GM23338 (cell line): ENCODE measurements at regions not wholly inside any gene's neighbourhood (a gene's known extent, or its start where the extent isn't known, plus 50 kb on each side); places are given as distances from the start of the nearest gene placed in this dataset.

ENCODE experiments used
- ATAC-seq: fragments of 200-7000 bp; cut with Tn5 transposase; 3 replicates; pipeline ENCODE4 v1.9.1; 2020
- DNase-seq: peaks from one replicate; pipeline ENCODE4 v3.0.0-alpha.2; 2015; ENCODE audit warnings: low spot score
- H2AFZ ChIP-seq: fragments of 200-600 bp; sonication (generic); 2 replicates; pipeline ENCODE4 v1.8.0; 2016; ENCODE audit warnings: antibody characterized with exemption, mild to moderate bottlenecking, moderate library complexity
- H3F3A ChIP-seq: fragments of 200-600 bp; sonication (generic); replicated peaks from 2 replicates; pipeline ENCODE4 v1.8.0; 2017; ENCODE audit warnings: antibody characterized with exemption, mixed run types, low read depth
- H3K27ac ChIP-seq: fragments of 200-600 bp; sonication (generic); 2 replicates; pipeline ENCODE4 v1.6.1; 2016; ENCODE audit warnings: low read depth
- H3K27me3 ChIP-seq: fragments of 200-600 bp; sonication (generic); 2 replicates; pipeline ENCODE4 v1.8.0; 2016; ENCODE audit warnings: mild to moderate bottlenecking, mixed run types, moderate library complexity; ENCODE audit not compliant: insufficient read depth
- H3K36me3 ChIP-seq: fragments of 200-600 bp; sonication (generic); 2 replicates; pipeline ENCODE4 v1.8.0; 2016; ENCODE audit warnings: mild to moderate bottlenecking; ENCODE audit not compliant: insufficient read depth
- H3K4me1 ChIP-seq: fragments of 200-600 bp; sonication (generic); 2 replicates; pipeline ENCODE4 v1.8.0; 2016; ENCODE audit warnings: mild to moderate bottlenecking, moderate library complexity; ENCODE audit not compliant: insufficient read depth
- H3K4me2 ChIP-seq: fragments of 200-600 bp; sonication (generic); 2 replicates; pipeline ENCODE4 v1.7.1; 2017; ENCODE audit warnings: mixed run types
- H3K4me3 ChIP-seq: fragments of 200-600 bp; sonication (generic); 2 replicates; pipeline ENCODE4 v1.6.1; 2016; ENCODE audit warnings: mixed run types
- H3K79me2 ChIP-seq: fragments of 200-600 bp; sonication (generic); replicated peaks from 2 replicates; pipeline ENCODE4 v1.8.0; 2017; ENCODE audit warnings: mild to moderate bottlenecking; ENCODE audit not compliant: insufficient read depth
- H3K9me2 ChIP-seq: fragments of 200-600 bp; sonication (generic); 2 replicates; pipeline ENCODE4 v1.8.0; 2017; ENCODE audit not compliant: insufficient read depth
- H4K20me1 ChIP-seq: fragments of 200-600 bp; sonication (generic); replicated peaks from 2 replicates; pipeline ENCODE4 v1.8.0; 2017; ENCODE audit warnings: mild to moderate bottlenecking; ENCODE audit not compliant: insufficient read depth
- H3K27ac Mint-ChIP-seq: 2 replicates; pipeline ENCODE4 v1.8.0; 2020; ENCODE audit warnings: inconsistent platforms, mild to moderate bottlenecking, moderate library complexity, mixed read lengths
- H3K27me3 Mint-ChIP-seq: 3 replicates; pipeline ENCODE4 v1.8.0; 2022; ENCODE audit warnings: low read depth, mild to moderate bottlenecking, moderate library complexity, mixed read lengths, inconsistent platforms; ENCODE audit not compliant: insufficient read depth, poor library complexity
- H3K36me3 Mint-ChIP-seq: 3 replicates; pipeline ENCODE4 v1.8.0; 2021; ENCODE audit warnings: low read depth, mild to moderate bottlenecking, inconsistent platforms, moderate library complexity, mixed read lengths
- H3K4me1 Mint-ChIP-seq: 3 replicates; pipeline ENCODE4 v1.8.0; 2020; ENCODE audit warnings: mild to moderate bottlenecking, inconsistent platforms, mixed read lengths
- H3K4me3 Mint-ChIP-seq: 3 replicates; pipeline ENCODE4 v1.8.0; 2021; ENCODE audit warnings: moderate library complexity, mild to moderate bottlenecking, inconsistent platforms, mixed read lengths
- H3K9me3 Mint-ChIP-seq: 3 replicates; pipeline ENCODE4 v1.8.0; 2020; ENCODE audit warnings: moderate library complexity, mild to moderate bottlenecking, inconsistent platforms, mixed read lengths
- CREB1 ChIP-seq: fragments of 250-450 bp; sonication (Bioruptor Pico); IDR thresholded peaks from 2 replicates; pipeline ENCODE4 v1.5.0; 2020; ENCODE audit warnings: low read depth, mild to moderate bottlenecking, moderate library complexity
- CTCF ChIP-seq, 2 experiments: fragments of 200-600 bp in 1 of 2; sonication (generic) in 1 of 2; conservative IDR thresholded peaks; 2 replicates each; pipeline versions ENCODE4 v1.5.1 to v1.6.1; 2016 to 2017; ENCODE audit warnings: antibody characterized with exemption in 2 of 2, low read depth in 2 of 2, mild to moderate bottlenecking in 2 of 2, moderate library complexity in 1 of 2
- EZH2 ChIP-seq: fragments of 200-600 bp; sonication (generic); IDR thresholded peaks from one replicate; pipeline ENCODE4 v1.8.0; 2017; ENCODE audit warnings: antibody characterized with exemption, mild to moderate bottlenecking, low read depth; ENCODE audit not compliant: unreplicated experiment
- EZH2phosphoT487 ChIP-seq: fragments of 200-600 bp; sonication (generic); IDR thresholded peaks from one replicate; pipeline ENCODE4 v1.8.1; 2018; ENCODE audit warnings: antibody characterized with exemption; ENCODE audit not compliant: unreplicated experiment
- REST ChIP-seq: IDR thresholded peaks from one replicate; pipeline ENCODE4 v1.6.1; 2018; ENCODE audit warnings: antibody characterized with exemption; ENCODE audit not compliant: unreplicated experiment
- STAT1 ChIP-seq: IDR thresholded peaks from one replicate; pipeline ENCODE4 v1.6.1; 2016; ENCODE audit warnings: antibody characterized with exemption; ENCODE audit not compliant: unreplicated experiment
- ZNF331 ChIP-seq: fragments of 250-450 bp; sonication (Bioruptor Pico); IDR thresholded peaks from 2 replicates; pipeline ENCODE4 v1.5.0; 2020; ENCODE audit warnings: low read depth, mild to moderate bottlenecking, moderate library complexity
- ZNF462 ChIP-seq: fragments of 250-450 bp; sonication (Bioruptor Pico); IDR thresholded peaks from 2 replicates; pipeline ENCODE4 v1.5.0; 2020; ENCODE audit warnings: mild to moderate bottlenecking, moderate library complexity

- DNase-seq (no peak), ATAC-seq (no peak)
- Mint-ChIP-seq H3K4me1 (no peaks in the 10 kb centered on the region), H3K27ac (no peak overlapping the region), H3K36me3 (no peaks in the 10 kb centered on the region), H3K27me3 (no peaks in the 10 kb centered on the region), H3K9me3 (peaks cover 7% of the 10 kb centered on the region; the same call in 1 of the 3 replicates), H3K4me3 (no peak overlapping the region)
- Histone ChIP-seq H3K27me3 (no peaks in the 10 kb centered on the region), H3F3A (no peaks in the 10 kb centered on the region), H3K4me3 (no peak overlapping the region), H4K20me1 (no peaks in the 10 kb centered on the region), H3K36me3 (no peaks in the 10 kb centered on the region), H3K79me2 (no peaks in the 10 kb centered on the region), H3K27ac (no peak overlapping the region), H3K4me1 (no peaks in the 10 kb centered on the region), H3K9me2 (peaks cover 10% of the 10 kb centered on the region; the same call in 1 of the 2 replicates), H3K4me2 (no peak overlapping the region), H2AFZ (no peak overlapping the region)
- TF ChIP-seq EZH2phosphoT487 = no peak
- no peak for TF ChIP-seq ZNF331 (CRISPR knock-in tag)
- no peak for TF ChIP-seq STAT1
- no peak for TF ChIP-seq EZH2
- TF ChIP-seq REST = no peak
- TF ChIP-seq CREB1 = no peak
- TF ChIP-seq CTCF (conservative IDR thresholded peaks at IDR 0.05; ENCODE audit: low read depth in 2 of 2) = no peak
- TF ChIP-seq ZNF462 (CRISPR knock-in tag) = no peak
Measured at GRCh38 chr3:101170806-101171558, 149.4 kb downstream of the IMPG2 start.
